ENCODE measurements at regions not wholly inside any gene's neighbourhood (a gene's known extent, or its start where the extent isn't known, plus 50 kb on each side); places are given as distances from the start of the nearest gene placed in this dataset.
"Not testable (repeated sequence)": the region's sequence is repeated elsewhere in the genome, so short reads cannot be mapped to it uniquely, and the experiment has no call there.

- DNase-seq (ENCODE audit: low read depth in 1 of 2, low spot score in 1 of 2), result no peak
- Histone ChIP-seq H3K27ac (replicated peaks) (no peak overlapping the region), H3K27me3 (ENCODE audit: insufficient read depth, poor library complexity, severe bottlenecking) (no peaks in the 10 kb centered on the region), H3K4me3 (replicated peaks; ENCODE audit: insufficient read depth, low read length) (no peak overlapping the region)
- TF ChIP-seq POLR2AphosphoS5 (IDR thresholded peaks at IDR 0.05; ENCODE audit: low read depth) (no peak), GABPA (IDR thresholded peaks at IDR 0.05; ENCODE audit: low read depth) (no peak), REST (IDR thresholded peaks at IDR 0.05; ENCODE audit: insufficient replicate concordance, low read depth) (no peak), SPI1 (IDR thresholded peaks at IDR 0.05; ENCODE audit: borderline replicate concordance, low read depth) (no peak)
- TF ChIP-seq, protein P1, sequence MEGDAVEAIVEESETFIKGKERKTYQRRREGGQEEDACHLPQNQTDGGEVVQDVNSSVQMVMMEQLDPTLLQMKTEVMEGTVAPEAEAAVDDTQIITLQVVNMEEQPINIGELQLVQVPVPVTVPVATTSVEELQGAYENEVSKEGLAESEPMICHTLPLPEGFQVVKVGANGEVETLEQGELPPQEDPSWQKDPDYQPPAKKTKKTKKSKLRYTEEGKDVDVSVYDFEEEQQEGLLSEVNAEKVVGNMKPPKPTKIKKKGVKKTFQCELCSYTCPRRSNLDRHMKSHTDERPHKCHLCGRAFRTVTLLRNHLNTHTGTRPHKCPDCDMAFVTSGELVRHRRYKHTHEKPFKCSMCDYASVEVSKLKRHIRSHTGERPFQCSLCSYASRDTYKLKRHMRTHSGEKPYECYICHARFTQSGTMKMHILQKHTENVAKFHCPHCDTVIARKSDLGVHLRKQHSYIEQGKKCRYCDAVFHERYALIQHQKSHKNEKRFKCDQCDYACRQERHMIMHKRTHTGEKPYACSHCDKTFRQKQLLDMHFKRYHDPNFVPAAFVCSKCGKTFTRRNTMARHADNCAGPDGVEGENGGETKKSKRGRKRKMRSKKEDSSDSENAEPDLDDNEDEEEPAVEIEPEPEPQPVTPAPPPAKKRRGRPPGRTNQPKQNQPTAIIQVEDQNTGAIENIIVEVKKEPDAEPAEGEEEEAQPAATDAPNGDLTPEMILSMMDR (IDR thresholded peaks at IDR 0.05; ENCODE audit: insufficient read depth, low read length), result no peak
Observed at GRCh38 chr19:28595722-28596480, 617.0 kb downstream of the UQCRFS1 start.

GRCh38 chr19:28594737-28595136, 618.2 kb downstream of the UQCRFS1 start:
- DNase-seq (ENCODE audit: low read depth in 1 of 2, low spot score in 1 of 2), result no peak
- TF ChIP-seq GABPA (IDR thresholded peaks at IDR 0.05; ENCODE audit: low read depth), result no peak
- no peak for TF ChIP-seq SPI1 (IDR thresholded peaks at IDR 0.05; ENCODE audit: borderline replicate concordance, low read depth)
- TF ChIP-seq REST (IDR thresholded peaks at IDR 0.05; ENCODE audit: insufficient replicate concordance, low read depth), result no peak
- TF ChIP-seq POLR2AphosphoS5 (IDR thresholded peaks at IDR 0.05; ENCODE audit: low read depth), result no peak
- TF ChIP-seq, protein P1 (IDR thresholded peaks at IDR 0.05; ENCODE audit: insufficient read depth, low read length), result no peak
- Histone ChIP-seq H3K4me3 (replicated peaks; ENCODE audit: insufficient read depth, low read length) (no peak overlapping the region), H3K27ac (replicated peaks) (no peak overlapping the region), H3K27me3 (ENCODE audit: insufficient read depth, poor library complexity, severe bottlenecking) (no peaks in the 10 kb centered on the region)

GRCh38 chr19:28589991-28590411, 623.0 kb downstream of the UQCRFS1 start:
- DNase-seq (ENCODE audit: low read depth in 1 of 2, low spot score in 1 of 2); H3K27ac ChIP-seq (replicated peaks); H3K4me3 ChIP-seq (replicated peaks; ENCODE audit: insufficient read depth, low read length); H3K27me3 ChIP-seq (ENCODE audit: insufficient read depth, poor library complexity, severe bottlenecking): not testable (repeated sequence)

DNA sequence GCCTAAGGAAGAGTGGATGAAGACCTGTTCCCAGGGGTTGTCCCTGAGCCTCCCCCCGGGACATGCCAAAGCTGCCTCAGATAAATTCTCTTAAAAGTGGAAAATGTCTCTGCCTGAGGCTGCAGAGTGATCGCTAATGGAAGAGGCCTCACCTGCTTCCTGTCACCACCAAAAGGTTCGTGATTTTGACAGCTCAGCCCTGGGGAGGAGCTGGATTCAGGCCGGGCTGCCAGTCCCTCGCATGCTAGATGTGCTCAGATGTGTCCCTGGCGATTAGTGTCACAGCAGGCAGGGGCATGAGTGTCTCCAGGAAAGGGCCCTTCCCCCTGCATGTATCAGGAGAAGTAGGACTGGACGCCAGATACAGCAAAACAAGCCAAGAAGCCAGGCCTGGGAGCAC, 626.5 kb downstream of the UQCRFS1 start:
- no peak overlapping the region for H3K27ac ChIP-seq (replicated peaks)
- TF ChIP-seq POLR2AphosphoS5 (IDR thresholded peaks at IDR 0.05; ENCODE audit: low read depth), result no peak
- no peak for TF ChIP-seq SPI1 (IDR thresholded peaks at IDR 0.05; ENCODE audit: borderline replicate concordance, low read depth)
- no peak for TF ChIP-seq REST (IDR thresholded peaks at IDR 0.05; ENCODE audit: insufficient replicate concordance, low read depth)
- TF ChIP-seq GABPA (IDR thresholded peaks at IDR 0.05; ENCODE audit: low read depth), result no peak
- TF ChIP-seq, protein P1 (IDR thresholded peaks at IDR 0.05; ENCODE audit: insufficient read depth, low read length), result no peak
- H3K4me3 ChIP-seq (replicated peaks; ENCODE audit: insufficient read depth, low read length), result no peak overlapping the region
- DNase-seq (ENCODE audit: low read depth in 1 of 2, low spot score in 1 of 2), result no peak
- H3K27me3 ChIP-seq (ENCODE audit: insufficient read depth, poor library complexity, severe bottlenecking), result no peaks in the 10 kb centered on the region
